Suppressor macrophage treated with lipopolysaccharide for 1 hour (primary cell): ENCODE measurements at regions not wholly inside any gene's neighbourhood (a gene's known extent, or its start where the extent isn't known, plus 50 kb on each side); places are given as distances from the start of the nearest gene placed in this dataset.
"Not testable (repeated sequence)": the region's sequence is repeated elsewhere in the genome, so short reads cannot be mapped to it uniquely, and the experiment has no call there.

Source experiments
- DNase-seq, 3 donors: peaks; one replicate each; pipeline ENCODE4 v3.0.0-alpha.2; 2020 to 2022

DNA sequence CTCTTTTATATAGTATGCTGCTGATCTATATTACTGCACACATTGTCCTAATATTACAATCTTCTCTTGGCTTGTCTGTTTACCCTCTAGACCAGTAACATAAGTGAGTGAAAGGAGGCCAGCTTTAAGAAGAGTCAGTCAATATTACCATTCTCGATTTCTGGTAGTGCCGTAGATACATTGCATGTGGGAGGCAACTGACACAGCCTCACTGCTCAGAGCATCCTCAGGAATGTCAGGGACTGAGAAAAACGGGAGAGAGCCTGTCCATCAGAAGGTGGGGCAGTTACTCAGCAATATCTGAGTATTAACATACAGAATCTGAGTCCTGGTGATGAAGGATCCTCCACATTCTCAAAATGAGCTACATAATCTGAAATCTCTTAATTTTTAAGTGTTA lies 259.9 kb downstream of the GJA1 start:
- no peak for DNase-seq

GRCh38 chr6:121697921-121698320 lies 262.5 kb downstream of the GJA1 start:
- DNase-seq = no peak

- DNase-seq = no peak
These were observed 263.2 kb downstream of the GJA1 start for GRCh38 chr6:121698617-121699016.

- not testable (repeated sequence) for DNase-seq
These were observed 267.7 kb downstream of the GJA1 start for GRCh38 chr6:121703129-121703528.

GRCh38 chr6:121711472-121711871 lies 276.0 kb downstream of the GJA1 start:
- no peak for DNase-seq

DNA sequence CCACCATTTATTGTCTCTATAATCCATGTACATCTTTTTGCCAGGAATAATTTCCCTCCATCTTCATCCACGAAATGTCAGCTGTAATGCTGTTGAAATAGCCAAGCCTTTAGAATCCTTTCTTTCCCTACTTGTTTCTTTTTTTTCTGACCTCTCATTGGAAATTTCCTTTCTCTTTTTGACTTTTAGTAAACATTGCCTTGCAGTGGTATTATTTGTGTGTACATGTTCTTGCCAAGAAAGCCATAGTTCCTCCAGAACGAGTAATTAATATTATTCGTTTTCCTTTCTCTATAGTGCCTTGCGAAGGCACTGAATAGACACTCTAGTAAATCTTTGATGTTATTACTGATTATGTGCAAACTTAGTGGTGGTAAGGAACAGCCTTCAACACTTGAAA lies 282.2 kb downstream of the GJA1 start:
- no peak for DNase-seq

GRCh38 chr6:121720867-121721266 lies 285.4 kb downstream of the GJA1 start:
- not testable (repeated sequence) for DNase-seq

GRCh38 chr6:121723623-121724022 lies 288.2 kb downstream of the GJA1 start:
- no peak for DNase-seq

DNA sequence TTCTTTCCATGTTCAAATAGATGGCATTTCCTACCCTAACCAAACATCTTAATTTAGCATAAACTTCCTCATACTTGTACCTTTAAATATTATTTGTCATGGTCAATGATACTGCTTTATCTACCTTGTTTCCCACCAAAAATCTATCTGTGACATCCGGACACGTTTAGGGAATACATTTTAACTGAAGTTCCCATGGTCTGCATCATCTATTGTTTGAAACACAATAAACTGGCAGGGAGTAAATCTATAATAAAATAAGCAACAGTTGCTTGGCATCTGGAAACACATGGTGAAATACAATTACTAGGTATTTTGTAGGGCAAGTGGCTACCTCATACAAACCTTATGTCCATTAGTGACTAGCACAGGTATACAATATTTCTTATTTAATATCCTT lies 289.1 kb downstream of the GJA1 start:
- DNase-seq = no peak

- peak; percentile 17 to 58 (median 39) for DNase-seq
These were observed 291.1 kb downstream of the GJA1 start for GRCh38 chr6:121726596-121726995.

DNA sequence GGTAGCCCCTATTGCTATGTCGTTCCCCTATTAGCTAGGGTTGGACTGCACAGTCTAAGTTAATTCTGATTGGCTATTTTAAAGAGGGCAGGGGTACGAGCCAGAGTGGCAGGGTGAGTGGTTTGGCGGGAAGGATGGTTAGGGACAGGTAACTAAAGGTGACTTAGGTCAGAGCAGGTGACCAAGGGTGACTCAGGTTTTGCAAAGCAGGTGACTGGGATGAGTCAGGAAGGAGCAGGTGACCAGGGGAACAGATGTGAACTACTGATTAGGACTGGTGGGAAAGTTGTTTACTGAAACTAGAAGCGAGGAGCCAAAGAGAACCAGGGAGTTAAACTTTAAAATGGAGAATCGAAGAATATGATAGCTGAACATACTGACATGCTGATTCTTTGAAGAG lies 295.2 kb downstream of the GJA1 start:
- no peak for DNase-seq

GRCh38 chr6:121731381-121731780 lies 295.9 kb downstream of the GJA1 start:
- DNase-seq = no peak

- no peak for DNase-seq
These were observed 297.2 kb downstream of the GJA1 start for GRCh38 chr6:121732641-121733040.

DNA sequence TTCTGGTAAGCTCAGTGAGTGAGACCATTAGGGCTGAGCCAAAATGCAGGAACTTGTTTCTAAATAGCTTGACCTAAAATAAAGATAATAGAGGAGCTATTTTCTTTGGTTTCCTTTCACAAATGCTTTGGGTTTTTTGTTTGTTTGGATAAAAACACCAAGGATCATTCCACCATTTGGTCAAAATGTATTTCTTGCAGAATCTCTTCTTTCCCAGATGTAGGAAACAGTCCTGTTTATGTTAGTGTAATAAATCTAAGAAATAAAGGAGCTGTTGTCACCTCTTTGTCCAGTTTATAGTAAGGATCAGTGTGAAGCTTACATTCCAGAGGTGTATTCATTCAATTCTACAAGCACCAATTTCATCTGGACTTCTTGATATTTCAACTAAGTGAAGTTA lies 297.8 kb downstream of the GJA1 start:
- no peak for DNase-seq

- not testable (repeated sequence) for DNase-seq
These were observed 304.7 kb downstream of the GJA1 start for GRCh38 chr6:121740188-121740587.

DNA sequence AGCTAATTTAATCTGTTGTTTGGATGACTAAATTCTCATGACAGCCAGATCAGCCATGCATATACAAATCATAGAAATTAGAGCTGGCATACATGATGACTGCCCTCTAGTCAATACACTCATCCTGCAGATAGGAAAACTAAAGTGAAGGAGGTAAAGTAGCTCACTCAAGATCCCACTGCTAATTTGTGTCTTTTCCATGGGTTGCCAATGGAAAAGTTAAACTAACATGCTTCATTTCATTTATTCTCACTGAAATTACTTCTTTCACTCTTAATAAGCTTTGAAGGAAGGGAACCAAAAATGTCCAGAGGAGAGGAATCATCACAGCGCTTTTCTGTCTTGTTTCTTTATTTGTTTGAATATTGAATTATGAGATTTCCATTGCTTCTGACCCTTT lies 308.2 kb downstream of the GJA1 start:
- DNase-seq = no peak

- peak; percentile 4 to 41 (median 18) for DNase-seq
These were observed 312.9 kb downstream of the GJA1 start for GRCh38 chr6:121748376-121748775.

GRCh38 chr6:121748850-121749249 lies 313.4 kb downstream of the GJA1 start:
- no peak for DNase-seq

DNA sequence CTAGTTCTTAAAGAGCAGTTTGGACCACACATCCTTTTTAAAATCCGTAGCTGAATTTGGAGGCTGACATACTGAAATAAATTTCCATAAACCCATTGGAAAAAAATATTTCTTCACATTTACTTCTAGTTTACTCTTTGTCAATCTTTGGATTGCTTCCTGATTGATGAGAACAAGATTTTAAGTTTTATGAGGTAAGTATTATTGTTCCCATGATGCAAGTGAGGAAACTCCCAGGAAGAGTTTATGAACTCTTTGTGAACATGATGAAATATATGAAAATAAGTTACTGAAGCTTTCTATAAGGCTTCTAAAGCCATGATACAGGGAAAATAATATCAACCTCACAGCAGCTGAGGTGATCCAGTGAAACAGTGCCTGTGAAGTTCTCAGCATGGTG lies 320.0 kb downstream of the GJA1 start:
- peak in 2 of 3 donors; percentile 14 to 35 for DNase-seq

GRCh38 chr6:121756666-121757065 lies 321.2 kb downstream of the GJA1 start:
- DNase-seq = no peak

- DNase-seq = peak; percentile 6 to 48 (median 26)
These were observed 323.9 kb downstream of the GJA1 start for GRCh38 chr6:121759370-121759769.

GRCh38 chr6:121760191-121760590 lies 324.7 kb downstream of the GJA1 start:
- DNase-seq = no peak

DNA sequence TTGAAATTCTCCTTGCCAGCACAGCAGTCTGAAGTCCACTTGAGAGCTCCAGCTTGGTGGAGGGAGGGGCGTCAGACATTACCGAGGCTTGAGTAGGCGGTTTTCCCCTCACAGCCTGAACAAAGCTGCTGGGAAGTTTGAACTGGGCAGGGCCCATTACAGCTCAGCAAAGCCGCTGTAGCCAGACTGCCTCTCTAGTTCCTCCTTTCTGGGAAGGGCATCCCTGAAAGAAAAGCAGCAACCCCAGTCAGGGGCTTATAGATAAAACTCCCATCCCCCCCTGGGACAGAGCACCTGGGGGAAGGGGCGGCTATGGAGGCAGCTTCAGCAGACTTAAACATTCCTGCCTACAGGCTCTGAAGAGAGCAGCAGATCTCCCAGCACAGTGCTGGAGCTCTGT lies 325.3 kb downstream of the GJA1 start:
- no peak for DNase-seq

- no peak for DNase-seq
These were observed 329.0 kb downstream of the GJA1 start for GRCh38 chr6:121764493-121764892.

DNA sequence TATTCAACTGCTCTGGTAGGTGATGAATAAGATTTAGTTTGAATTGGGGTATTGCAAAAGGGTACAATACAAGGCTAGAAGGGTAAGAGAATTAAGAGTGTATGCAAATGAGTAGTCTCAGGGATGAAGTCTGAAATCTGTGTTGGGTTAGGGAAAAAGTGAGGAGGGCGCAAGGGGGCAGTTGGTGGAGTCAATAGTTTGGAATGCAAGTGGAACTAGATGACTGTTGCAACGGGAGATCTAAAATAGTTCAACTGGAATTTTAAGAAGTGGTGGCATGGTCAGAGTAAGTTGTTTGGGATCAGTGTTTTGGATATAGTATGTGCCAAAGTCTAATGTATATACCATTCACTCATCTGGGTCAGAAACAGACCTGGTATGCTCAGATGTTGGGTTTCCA lies 329.6 kb downstream of the GJA1 start:
- no peak for DNase-seq

DNA sequence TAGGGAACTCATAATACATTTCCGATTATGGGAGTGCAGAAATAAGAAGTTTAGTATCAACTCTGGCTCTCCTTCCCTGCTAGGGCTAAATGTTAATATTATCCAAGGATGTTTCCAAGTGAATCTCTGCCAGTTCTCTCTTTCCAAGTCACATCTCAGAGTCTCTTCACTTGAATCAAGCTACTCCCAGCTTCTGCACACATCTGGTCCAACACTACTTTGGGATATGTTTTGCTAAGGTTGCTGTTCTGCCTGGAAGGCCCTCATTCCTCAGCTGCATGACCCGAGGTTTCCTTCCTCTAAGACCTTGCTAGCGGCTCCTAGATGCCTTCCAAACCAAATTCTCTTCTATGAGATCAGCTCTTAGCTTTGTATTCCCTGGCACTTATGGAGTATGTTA lies 331.8 kb downstream of the GJA1 start:
- DNase-seq = no peak
